Muscle of leg (tissue), 3 donors: ENCODE measurements at regions not wholly inside any gene's neighbourhood (a gene's known extent, or its start where the extent isn't known, plus 50 kb on each side); places are given as distances from the start of the nearest gene placed in this dataset.
A peak's percentile ranks its signal among the peaks of the same experiment; 100 is the strongest.
"Not testable (repeated sequence)": the region's sequence is repeated elsewhere in the genome, so short reads cannot be mapped to it uniquely, and the experiment has no call there.

Source experiments
- DNase-seq: peaks from one replicate; pipeline ENCODE4 v3.0.0; 2013
- H3K27ac ChIP-seq: one replicate; pipeline ENCODE4 v1.5.1; 2013; ENCODE audit warnings: mild to moderate bottlenecking, low read length, control low read depth
- H3K27me3 ChIP-seq: one replicate; pipeline ENCODE4 v1.6.1; 2013; ENCODE audit warnings: low read length; ENCODE audit not compliant: control insufficient read depth, insufficient read depth
- H3K36me3 ChIP-seq: one replicate; pipeline ENCODE4 v1.6.1; 2013; ENCODE audit warnings: low read length; ENCODE audit not compliant: control insufficient read depth, insufficient read depth
- H3K4me1 ChIP-seq: one replicate; pipeline ENCODE4 v1.6.1; 2013; ENCODE audit warnings: low read length; ENCODE audit not compliant: control insufficient read depth, insufficient read depth
- H3K4me3 ChIP-seq: one replicate; pipeline ENCODE4 v1.5.1; 2013; ENCODE audit warnings: low read length, control low read depth
- H3K9me3 ChIP-seq: replicated peaks from 2 replicates; pipeline ENCODE4 v1.6.1; 2013; ENCODE audit warnings: low read depth, low read length; ENCODE audit not compliant: control insufficient read depth
- WGBS: methylation state at CpG from one replicate; pipeline ENCODE4 v1.1.5; 2013; ENCODE audit warnings: missing lambda C conversion rate; ENCODE audit not compliant: insufficient coverage; 5-methylcytosine and 5-hydroxymethylcytosine counted together

DNA sequence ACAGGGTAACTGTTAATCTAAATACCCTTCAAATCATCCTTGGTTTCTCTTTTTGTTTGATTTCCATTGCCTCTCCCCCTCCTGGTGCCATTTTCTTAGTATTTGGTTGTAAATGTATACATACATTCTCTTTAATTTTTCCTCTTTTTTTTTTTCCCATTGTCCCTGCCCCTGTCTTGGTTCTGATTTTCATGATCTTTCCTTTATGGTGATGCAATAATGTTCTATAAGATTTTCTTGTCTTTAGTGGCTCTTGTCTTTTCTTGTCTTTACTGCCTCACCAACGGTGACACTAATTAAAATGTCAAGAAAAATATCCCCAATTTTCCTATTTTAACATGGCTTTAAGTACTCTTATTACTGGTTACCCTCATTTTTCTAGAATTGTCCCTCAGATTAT is 135.9 kb upstream of the POT1 start:
- DNase-seq, result no peak
- H3K9me3 ChIP-seq, result no peaks in the 10 kb centered on the region
- no CpG with 5 or more reads among the region's 1 CpG for WGBS
- no peak overlapping the region for H3K27ac ChIP-seq
- H3K4me3 ChIP-seq, result no peak overlapping the region
- no peaks in the 10 kb centered on the region for H3K4me1 ChIP-seq
- H3K27me3 ChIP-seq, result no peaks in the 10 kb centered on the region
- H3K36me3 ChIP-seq, result no peaks in the 10 kb centered on the region

DNA sequence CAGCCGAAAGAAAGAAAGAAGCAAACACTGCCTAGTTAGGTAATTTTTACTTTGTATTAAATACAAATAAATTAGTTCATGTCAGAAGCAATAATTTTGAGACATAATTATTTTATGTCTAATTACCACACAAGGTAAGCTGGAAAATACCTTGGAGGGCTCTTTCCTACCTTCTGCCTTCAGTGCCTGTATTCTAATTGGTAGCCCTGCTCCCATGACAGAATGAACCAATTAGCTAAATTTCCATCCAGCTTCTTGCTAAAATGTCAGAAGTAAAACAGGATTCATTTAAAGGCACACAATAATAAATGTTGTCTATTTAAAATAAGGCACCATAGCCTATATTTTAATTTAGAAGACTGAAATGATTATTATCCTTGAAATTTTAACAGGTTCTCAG is 135.4 kb upstream of the POT1 start:
- Histone ChIP-seq H3K27ac (no peak overlapping the region), H3K9me3 (no peaks in the 10 kb centered on the region), H3K4me1 (no peaks in the 10 kb centered on the region), H3K27me3 (no peaks in the 10 kb centered on the region), H3K36me3 (no peaks in the 10 kb centered on the region), H3K4me3 (no peak overlapping the region)
- DNase-seq, result no peak
- WGBS, result no CpG with 5 or more reads among the region's 1 CpG

DNA sequence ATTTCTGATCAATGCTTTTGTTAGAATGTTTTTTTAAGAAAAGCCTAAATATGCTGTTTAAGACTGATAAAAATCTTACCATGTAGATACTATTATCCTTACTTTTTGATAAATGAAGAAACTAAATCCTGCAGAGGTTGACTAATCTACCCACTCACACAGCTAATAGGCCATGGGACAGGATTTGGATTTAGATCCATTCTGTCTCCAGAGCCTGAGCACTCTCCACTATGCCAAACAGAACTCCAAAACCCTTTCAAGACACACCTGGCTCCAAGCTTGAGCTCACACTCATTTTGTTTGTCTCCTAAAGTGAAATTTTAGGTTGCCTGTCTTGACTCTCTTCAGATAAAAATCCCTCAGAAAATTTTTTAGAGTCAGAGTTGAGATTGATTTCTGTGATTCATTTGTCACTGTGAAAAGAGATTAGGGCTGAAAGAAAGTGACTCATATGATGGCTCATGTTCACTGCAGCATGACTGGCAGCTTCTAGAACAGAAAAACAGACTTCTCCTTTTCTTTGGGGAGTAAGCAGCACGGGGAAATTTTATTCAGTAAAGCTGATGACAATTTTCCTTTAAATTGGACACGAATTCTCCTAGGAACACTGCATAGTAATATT is 132.3 kb upstream of the POT1 start:
- Histone ChIP-seq H3K27me3 (no peaks in the 10 kb centered on the region), H3K4me1 (no peaks in the 10 kb centered on the region), H3K4me3 (no peak overlapping the region), H3K27ac (no peak overlapping the region), H3K36me3 (no peaks in the 10 kb centered on the region), H3K9me3 (no peaks in the 10 kb centered on the region)
- WGBS, result no CpG with 5 or more reads among the region's 2 CpGs
- no peak for DNase-seq

DNA sequence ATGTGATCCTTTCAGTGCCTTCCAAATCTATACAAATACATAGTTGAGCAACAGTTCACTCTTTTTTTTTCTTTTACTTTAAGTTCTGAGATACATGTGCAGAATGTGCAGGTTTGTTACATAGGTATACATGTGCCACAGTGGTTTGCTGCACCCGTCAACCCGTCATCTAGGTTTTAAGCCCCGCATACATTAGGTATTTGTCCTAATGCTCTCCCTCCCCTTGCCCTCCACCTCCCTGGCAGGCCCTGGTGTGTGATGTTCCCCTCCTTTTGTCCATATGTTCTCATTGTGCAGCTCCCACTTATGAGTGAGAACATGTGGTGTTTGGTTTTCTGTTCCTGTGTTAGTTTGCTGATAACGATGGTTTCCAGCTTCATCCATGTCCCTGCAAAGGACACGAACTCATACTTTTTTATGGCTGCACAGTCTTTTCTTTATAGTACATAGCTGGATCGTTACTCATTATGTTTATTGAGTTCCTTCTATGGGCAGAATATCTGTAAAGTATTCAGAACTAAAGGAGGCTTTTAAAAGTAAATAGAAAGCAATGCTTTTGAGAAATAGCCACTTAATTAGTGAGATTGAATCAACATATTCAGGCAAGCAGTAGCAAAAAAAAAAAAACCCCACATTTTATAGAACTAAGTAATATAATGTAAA is 131.6 kb upstream of the POT1 start:
- not testable (repeated sequence) for H3K4me1 ChIP-seq, H3K27me3 ChIP-seq, H3K36me3 ChIP-seq, H3K27ac ChIP-seq, H3K4me3 ChIP-seq, DNase-seq, H3K9me3 ChIP-seq
- no CpG with 5 or more reads among the region's 6 CpGs for WGBS

DNA sequence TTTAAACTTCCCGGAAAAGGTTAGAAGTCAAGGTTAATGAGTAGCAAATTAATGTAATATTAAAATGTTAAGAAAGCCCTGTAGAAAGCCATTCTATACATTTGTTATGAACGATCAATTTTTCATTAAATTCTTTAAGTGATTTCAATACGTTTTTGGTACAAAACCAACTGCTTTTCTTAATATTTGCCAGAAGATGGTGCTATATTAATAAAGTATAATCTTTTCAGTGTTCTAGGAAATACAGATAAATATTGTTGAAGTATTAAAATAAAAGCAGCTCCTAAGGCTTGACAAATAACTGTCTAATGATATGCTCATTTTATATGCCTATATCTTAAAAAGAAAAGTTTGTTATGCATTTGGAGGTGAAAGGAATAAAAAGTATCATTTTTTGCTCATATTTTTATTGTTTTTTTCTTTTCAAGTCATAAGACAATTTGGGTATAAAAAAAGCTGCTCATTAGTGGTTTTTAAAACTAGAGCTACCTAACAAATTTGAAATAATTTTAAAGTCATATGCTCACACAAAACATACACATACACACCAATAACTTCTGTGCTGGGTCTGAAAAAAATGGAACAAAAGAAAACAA is 130.3 kb upstream of the POT1 start:
- Histone ChIP-seq H3K4me3 (no peak overlapping the region), H3K36me3 (no peaks in the 10 kb centered on the region), H3K27me3 (no peaks in the 10 kb centered on the region), H3K27ac (no peak overlapping the region), H3K9me3 (no peaks in the 10 kb centered on the region), H3K4me1 (no peaks in the 10 kb centered on the region)
- no CpG with 5 or more reads among the region's 3 CpGs for WGBS
- DNase-seq, result peak; percentile 12

DNA sequence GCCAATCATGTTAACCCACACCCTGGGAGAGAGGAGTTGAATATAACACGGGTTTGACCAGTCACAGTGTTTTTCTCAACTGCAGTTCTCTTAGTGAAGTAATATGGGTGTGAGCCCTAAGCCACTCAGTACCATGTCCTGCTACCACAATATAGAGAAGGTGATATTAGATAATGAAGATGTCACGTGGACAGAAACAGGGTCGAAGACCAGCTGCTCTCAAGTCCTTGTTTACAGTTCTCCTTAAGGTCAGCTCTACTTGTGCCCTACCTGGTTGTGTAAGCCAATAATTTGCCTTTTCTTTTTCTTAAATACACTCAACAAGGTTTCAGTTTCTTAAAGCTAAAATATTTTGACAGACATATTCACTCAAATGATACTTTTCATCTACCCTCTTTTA is 128.3 kb upstream of the POT1 start:
- no peak for DNase-seq
- H3K36me3 ChIP-seq, result no peaks in the 10 kb centered on the region
- no peaks in the 10 kb centered on the region for H3K9me3 ChIP-seq
- H3K4me3 ChIP-seq, result no peak overlapping the region
- H3K27ac ChIP-seq, result no peak overlapping the region
- WGBS, result 80% methylated on average over 2 of the region's 3 CpGs
- H3K27me3 ChIP-seq, result no peaks in the 10 kb centered on the region
- H3K4me1 ChIP-seq, result no peaks in the 10 kb centered on the region

DNA sequence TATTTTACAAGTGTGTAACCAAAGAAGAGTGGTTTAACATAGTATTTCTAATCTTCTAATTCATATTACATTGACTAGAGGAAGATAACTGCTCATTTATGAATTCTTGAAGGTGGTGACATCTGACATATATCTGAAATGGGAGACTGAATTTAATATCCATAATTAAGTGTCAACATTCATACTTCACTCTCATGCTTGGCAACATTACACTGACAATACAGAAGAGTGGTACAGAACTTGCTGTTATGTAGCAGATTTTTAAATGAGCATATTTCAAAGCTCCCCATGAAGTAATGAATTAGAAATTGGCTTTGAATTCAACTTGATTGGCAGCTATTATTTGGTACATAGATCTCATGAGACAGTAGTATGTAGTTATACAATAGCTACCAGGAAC is 125.8 kb upstream of the POT1 start:
- Histone ChIP-seq H3K4me1 (no peaks in the 10 kb centered on the region), H3K27me3 (no peaks in the 10 kb centered on the region), H3K36me3 (no peaks in the 10 kb centered on the region), H3K9me3 (no peaks in the 10 kb centered on the region), H3K4me3 (no peak overlapping the region), H3K27ac (no peak overlapping the region)
- DNase-seq, result no peak

DNA sequence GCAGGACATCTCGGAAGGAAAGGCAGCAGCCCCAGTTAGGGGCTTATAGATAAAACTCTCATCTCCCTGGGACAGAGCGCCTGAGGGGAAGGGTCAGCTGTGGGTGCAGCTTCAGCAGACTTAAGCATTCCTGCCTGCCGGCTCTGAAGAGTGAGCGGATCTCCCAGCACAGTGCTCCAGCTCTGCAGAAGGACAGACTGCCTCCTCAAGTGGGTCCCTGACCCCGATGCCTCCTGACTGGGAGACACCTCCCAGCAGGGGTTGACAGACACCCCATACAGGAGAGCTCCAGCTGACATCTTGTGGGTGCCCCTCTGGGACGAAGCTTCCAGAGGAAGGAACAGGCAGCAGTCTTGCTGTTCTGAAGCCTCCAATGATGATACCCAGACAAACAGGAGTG is 117.1 kb upstream of the POT1 start:
- DNase-seq, result no peak
- H3K4me3 ChIP-seq, result no peak overlapping the region
- H3K27me3 ChIP-seq, result no peaks in the 10 kb centered on the region
- H3K9me3 ChIP-seq, result no peaks in the 10 kb centered on the region
- no peaks in the 10 kb centered on the region for H3K4me1 ChIP-seq
- no peaks in the 10 kb centered on the region for H3K36me3 ChIP-seq
- H3K27ac ChIP-seq, result no peak overlapping the region
- 81% methylated on average over 5 of the region's 6 CpGs for whole genome bisulfite sequencing

DNA sequence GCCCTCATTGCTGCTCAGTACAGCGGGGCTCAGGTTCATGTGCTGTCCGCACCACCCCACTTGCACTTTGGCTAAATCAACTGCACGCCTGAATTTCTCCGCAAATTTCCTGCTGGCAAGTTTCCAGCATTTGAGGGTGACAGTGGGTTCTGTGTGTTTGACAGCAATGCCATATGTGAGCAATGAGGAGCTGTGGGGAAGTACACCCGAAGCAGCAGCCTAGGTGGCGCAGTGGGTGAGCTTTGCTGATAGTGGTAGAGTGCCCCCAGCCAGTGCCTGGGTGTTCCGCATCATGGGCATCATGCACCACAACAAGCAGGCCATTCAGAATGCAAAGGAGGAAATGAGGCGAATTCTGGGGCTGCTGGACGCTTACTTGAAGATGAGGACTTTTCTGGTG is 103.9 kb upstream of the POT1 start:
- Histone ChIP-seq H3K27ac (no peak overlapping the region), H3K4me1 (no peaks in the 10 kb centered on the region), H3K27me3 (no peaks in the 10 kb centered on the region), H3K36me3 (no peaks in the 10 kb centered on the region), H3K4me3 (no peak overlapping the region), H3K9me3 (no peaks in the 10 kb centered on the region)
- DNase-seq, result no peak
- 55% methylated on average over 4 of the region's 9 CpGs for WGBS

DNA sequence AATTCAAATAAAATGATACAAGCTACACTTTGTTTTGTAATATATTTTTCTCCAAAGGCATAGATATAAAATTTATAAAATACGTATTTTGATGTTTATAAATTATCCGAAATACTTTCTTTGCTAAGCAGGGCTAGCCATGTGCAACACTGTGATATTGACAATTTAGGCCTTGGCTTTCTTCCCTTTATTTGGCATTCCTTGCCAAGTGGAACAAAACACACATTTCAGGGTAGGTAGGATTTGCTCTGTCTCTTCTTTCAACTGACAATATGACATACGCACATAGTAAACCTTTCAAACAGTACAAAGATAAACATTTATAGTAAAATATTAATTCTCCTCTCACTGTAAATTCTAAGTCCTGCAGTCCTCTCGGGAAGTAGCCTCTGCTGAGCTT is 103.3 kb upstream of the POT1 start:
- no peaks in the 10 kb centered on the region for H3K27me3 ChIP-seq
- no peak overlapping the region for H3K27ac ChIP-seq
- no CpG with 5 or more reads among the region's 4 CpGs for WGBS
- no peaks in the 10 kb centered on the region for H3K9me3 ChIP-seq
- no peaks in the 10 kb centered on the region for H3K36me3 ChIP-seq
- DNase-seq, result no peak
- H3K4me1 ChIP-seq, result no peaks in the 10 kb centered on the region
- no peak overlapping the region for H3K4me3 ChIP-seq
